ENCODE measurements at regions not wholly inside any gene's neighbourhood (a gene's known extent, or its start where the extent isn't known, plus 50 kb on each side); places are given as distances from the start of the nearest gene placed in this dataset.

DNA sequence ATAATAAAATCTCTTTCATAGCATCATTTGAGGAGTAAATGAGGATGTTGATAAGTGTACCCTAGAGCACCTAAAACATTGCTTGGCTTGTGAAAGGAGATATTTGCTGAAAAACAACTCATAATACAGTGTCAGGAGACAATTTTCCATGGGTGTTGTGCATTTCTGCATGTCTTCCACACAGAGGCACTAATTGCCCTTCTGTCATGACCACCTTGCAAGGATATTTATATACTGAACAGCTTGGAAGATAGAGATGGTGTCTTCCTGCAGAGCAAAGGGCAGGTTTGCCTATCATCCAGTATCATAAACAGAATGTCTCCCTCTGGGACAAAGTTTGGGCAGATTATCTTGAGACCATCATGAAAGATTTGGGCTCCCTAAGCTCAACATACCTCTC lies 495.2 kb upstream of the LRRN3 start:
- Histone ChIP-seq H3K9ac (no peak overlapping the region), H2AFZ (replicated peaks) (peak overlapping the region; percentile 46), H3K27ac (no peak overlapping the region), H3K4me1 (peaks cover 16% of the 10 kb centered on the region), H3K9me3 (ENCODE audit: low read depth) (no peaks in the 10 kb centered on the region), H3K36me3 (no peaks in the 10 kb centered on the region), H3K4me2 (peak overlapping the region; percentile 26), H3K4me3 (no peak overlapping the region), H3K27me3 (no peaks in the 10 kb centered on the region), H3F3A (ENCODE audit: low read depth) (peaks cover 4% of the 10 kb centered on the region), H4K20me1 (ENCODE audit: low read depth) (no peaks in the 10 kb centered on the region), H3K79me2 (ENCODE audit: low read depth) (no peaks in the 10 kb centered on the region)
- Mint-ChIP-seq H3K9me3 (no peaks in the 10 kb centered on the region), H3K36me3 (no peaks in the 10 kb centered on the region), H3K4me1 (peaks cover 6% of the 10 kb centered on the region), H3K4me3 (no peak overlapping the region), H3K27me3 (ENCODE audit: insufficient read depth, low read depth) (no peaks in the 10 kb centered on the region), H3K27ac (no peak overlapping the region)
- peak; percentile 8 for DNase-seq (ENCODE audit: low spot score)
- TF ChIP-seq, protein P1, sequence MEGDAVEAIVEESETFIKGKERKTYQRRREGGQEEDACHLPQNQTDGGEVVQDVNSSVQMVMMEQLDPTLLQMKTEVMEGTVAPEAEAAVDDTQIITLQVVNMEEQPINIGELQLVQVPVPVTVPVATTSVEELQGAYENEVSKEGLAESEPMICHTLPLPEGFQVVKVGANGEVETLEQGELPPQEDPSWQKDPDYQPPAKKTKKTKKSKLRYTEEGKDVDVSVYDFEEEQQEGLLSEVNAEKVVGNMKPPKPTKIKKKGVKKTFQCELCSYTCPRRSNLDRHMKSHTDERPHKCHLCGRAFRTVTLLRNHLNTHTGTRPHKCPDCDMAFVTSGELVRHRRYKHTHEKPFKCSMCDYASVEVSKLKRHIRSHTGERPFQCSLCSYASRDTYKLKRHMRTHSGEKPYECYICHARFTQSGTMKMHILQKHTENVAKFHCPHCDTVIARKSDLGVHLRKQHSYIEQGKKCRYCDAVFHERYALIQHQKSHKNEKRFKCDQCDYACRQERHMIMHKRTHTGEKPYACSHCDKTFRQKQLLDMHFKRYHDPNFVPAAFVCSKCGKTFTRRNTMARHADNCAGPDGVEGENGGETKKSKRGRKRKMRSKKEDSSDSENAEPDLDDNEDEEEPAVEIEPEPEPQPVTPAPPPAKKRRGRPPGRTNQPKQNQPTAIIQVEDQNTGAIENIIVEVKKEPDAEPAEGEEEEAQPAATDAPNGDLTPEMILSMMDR (IDR thresholded peaks at IDR 0.05): peak; percentile 24
- no peak for TF ChIP-seq EZH2phosphoT487 (IDR thresholded peaks at IDR 0.05)

DNA sequence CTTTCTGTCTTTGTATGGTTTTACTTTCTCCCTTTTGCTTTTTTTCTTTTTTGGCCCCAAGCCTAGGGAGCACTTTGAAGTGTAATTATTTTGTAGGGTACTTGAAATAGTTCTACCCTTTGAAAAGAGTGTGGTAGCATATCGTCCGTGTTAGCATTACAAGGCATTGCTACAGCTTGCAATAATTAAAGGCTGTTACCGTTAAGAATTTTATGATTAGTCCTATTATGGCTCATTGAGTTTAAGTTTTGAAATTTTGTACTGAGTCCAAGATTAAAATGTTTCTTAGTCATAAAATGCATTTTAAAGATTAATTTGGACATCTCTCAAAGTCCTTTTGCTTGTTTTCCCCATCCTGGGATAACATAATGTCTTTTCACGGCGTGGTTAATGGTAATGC lies 490.0 kb upstream of the LRRN3 start:
- peaks cover 2% of the 10 kb centered on the region for H3K9me3 Mint-ChIP-seq
- Histone ChIP-seq H3K36me3 (no peaks in the 10 kb centered on the region), H3K4me2 (no peak overlapping the region), H3F3A (ENCODE audit: low read depth) (no peaks in the 10 kb centered on the region), H3K9ac (no peak overlapping the region), H3K4me1 (peaks cover 1% of the 10 kb centered on the region), H2AFZ (replicated peaks) (peak overlapping the region; percentile 12), H3K27ac (no peak overlapping the region), H3K79me2 (ENCODE audit: low read depth) (no peaks in the 10 kb centered on the region), H4K20me1 (ENCODE audit: low read depth) (no peaks in the 10 kb centered on the region), H3K4me3 (no peak overlapping the region), H3K27me3 (no peaks in the 10 kb centered on the region), H3K9me3 (ENCODE audit: low read depth) (no peaks in the 10 kb centered on the region)
- no peaks in the 10 kb centered on the region for H3K27me3 Mint-ChIP-seq (ENCODE audit: insufficient read depth, low read depth)
- no peak for TF ChIP-seq EZH2phosphoT487 (IDR thresholded peaks at IDR 0.05)
- TF ChIP-seq EZH2 (IDR thresholded peaks at IDR 0.05): no peak
- TF ChIP-seq, protein P1 (IDR thresholded peaks at IDR 0.05): no peak
- H3K4me3 Mint-ChIP-seq: no peak overlapping the region
- H3K4me1 Mint-ChIP-seq: peaks cover 3% of the 10 kb centered on the region
- no peaks in the 10 kb centered on the region for H3K36me3 Mint-ChIP-seq
- H3K27ac Mint-ChIP-seq: no peak overlapping the region
- no peak for DNase-seq (ENCODE audit: low spot score)

DNA sequence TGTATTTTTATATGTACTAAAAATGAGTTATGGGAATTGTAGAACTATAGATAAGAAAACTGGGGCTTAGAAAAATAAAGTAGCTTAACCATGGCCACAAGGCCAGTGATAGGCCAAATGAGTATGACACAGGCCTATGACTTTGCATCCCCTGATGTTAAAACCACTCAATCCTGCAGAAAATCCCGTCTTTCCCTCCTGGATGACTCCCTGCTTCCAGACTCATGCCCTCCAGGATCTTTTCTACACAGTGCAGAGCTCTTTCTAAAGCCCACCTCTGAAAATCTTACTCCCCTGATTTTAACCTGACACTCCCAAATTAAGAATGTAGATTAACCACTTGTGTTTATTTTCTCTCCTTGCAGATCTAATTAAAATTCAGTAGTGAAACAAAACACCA lies 489.2 kb upstream of the LRRN3 start:
- no peaks in the 10 kb centered on the region for H3K27me3 ChIP-seq
- no peak for DNase-seq (ENCODE audit: low spot score)
- H3K27ac ChIP-seq: no peak overlapping the region
- no peaks in the 10 kb centered on the region for H3K27me3 Mint-ChIP-seq (ENCODE audit: insufficient read depth, low read depth)
- H3K4me1 Mint-ChIP-seq: peaks cover 3% of the 10 kb centered on the region
- H3K9ac ChIP-seq: no peak overlapping the region
- no peaks in the 10 kb centered on the region for H3K4me1 ChIP-seq
- H3K4me3 ChIP-seq: no peak overlapping the region
- H4K20me1 ChIP-seq (ENCODE audit: low read depth): no peaks in the 10 kb centered on the region
- H3K27ac Mint-ChIP-seq: no peak overlapping the region
- no peaks in the 10 kb centered on the region for H3F3A ChIP-seq (ENCODE audit: low read depth)
- H3K9me3 Mint-ChIP-seq: peaks cover 2% of the 10 kb centered on the region
- no peak overlapping the region for H3K4me3 Mint-ChIP-seq
- TF ChIP-seq EZH2phosphoT487 (IDR thresholded peaks at IDR 0.05) (no peak), EZH2 (IDR thresholded peaks at IDR 0.05) (no peak)
- TF ChIP-seq, protein P1 (IDR thresholded peaks at IDR 0.05): no peak
- H3K36me3 ChIP-seq: no peaks in the 10 kb centered on the region
- no peaks in the 10 kb centered on the region for H3K79me2 ChIP-seq (ENCODE audit: low read depth)
- peak overlapping the region; percentile 13 for H2AFZ ChIP-seq (replicated peaks)
- H3K4me2 ChIP-seq: no peak overlapping the region
- H3K9me3 ChIP-seq (ENCODE audit: low read depth): no peaks in the 10 kb centered on the region
- no peaks in the 10 kb centered on the region for H3K36me3 Mint-ChIP-seq

Data from neural progenitor cell (in vitro differentiated cells).